ENCODE measurements at regions not wholly inside any gene's neighbourhood (a gene's known extent, or its start where the extent isn't known, plus 50 kb on each side); places are given as distances from the start of the nearest gene placed in this dataset.
"Not testable (repeated sequence)": the region's sequence is repeated elsewhere in the genome, so short reads cannot be mapped to it uniquely, and the experiment has no call there.

DNA sequence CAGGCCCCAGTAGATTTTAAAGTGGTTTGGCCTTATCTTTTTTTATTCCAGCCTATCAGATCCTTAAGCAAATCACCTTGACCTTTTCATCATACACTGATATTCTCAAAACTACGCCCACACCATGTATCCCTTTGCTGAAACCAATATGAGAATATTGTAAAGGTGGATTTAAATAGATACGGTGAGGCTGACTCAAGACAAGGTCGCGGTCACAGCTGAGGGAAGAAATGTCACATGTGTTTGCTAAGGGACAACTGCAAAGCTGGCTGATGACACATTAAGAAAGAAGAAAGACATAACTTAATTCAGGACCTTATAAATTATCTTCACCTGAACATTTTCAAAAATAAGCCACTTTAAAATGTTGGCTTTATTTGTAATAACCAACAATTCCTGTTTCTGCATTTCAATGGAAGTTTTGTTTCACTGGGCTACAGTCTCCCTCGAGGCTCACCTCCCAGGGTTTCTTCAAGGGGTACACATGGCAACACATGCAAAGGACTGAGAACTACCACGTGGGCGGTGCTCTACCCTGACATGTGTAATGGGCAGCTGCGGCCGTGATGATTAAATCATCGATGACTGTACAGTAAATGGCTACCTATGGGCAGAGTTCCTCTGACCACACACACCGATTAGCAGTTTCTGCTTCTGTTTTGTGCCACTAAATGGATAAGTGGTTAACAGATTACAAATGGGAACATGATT is 189.5 kb downstream of the SIPA1L2 start:
- no peak for DNase-seq

GRCh38 chr1:232439011-232439410 is 190.9 kb downstream of the SIPA1L2 start:
- no peak for DNase-seq

DNA sequence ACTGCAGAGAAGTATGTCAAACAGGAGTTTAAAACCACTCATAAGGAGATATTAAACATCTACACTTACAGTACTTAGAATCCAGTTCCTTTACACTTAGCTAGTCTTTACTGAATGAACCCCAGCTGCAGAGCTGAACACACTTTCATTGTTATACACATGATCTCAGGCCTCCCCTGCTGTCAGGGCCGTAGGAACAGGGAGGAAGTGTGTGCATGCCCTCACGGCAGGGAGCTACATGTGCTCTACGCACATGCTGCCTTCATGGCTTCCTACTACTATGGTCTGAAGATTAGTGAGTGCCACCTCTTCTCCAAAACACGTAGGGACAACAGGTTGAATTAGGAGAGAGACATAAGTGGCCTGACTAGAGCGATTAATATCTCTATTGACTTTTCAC is 191.5 kb downstream of the SIPA1L2 start:
- no peak for DNase-seq

DNA sequence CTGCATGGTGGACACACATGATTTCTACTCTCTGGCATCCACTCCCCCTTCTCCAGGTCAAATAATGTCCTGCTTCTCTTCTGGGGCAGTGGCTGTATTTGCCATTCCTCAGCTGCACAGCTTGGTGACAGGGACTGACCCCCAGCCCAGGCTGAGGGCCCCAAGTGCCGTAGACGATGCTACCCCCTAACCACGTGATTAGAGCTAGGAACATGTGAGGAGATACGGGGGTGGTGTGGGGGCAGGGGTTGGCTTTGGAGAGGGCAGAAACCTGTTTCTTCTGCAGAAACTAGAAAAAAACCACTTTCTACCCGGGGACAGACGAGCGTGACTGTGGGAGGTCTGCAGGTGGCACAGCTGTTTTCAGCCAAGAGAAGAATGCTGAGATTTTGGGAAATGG is 192.4 kb downstream of the SIPA1L2 start:
- no peak for DNase-seq

DNA sequence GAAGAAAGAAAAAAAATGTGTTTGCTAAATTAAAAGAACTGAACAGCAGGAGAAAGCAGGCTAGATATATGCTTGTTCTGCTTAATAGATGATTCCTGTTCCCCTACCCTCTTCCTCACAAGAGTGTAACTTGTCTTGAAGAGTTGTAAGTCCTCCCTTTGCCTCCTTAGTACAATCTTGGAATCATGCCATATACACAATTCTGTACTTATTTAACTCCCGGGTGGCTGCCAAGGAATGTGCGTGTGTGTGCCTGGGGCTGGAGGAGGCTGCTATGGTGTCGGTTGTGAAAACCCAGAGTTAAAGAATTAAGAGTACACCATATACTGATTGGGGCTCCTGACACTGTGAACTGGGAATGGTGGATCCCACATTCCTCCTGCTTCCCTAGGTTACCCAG is 194.2 kb downstream of the SIPA1L2 start:
- no peak for DNase-seq

DNA sequence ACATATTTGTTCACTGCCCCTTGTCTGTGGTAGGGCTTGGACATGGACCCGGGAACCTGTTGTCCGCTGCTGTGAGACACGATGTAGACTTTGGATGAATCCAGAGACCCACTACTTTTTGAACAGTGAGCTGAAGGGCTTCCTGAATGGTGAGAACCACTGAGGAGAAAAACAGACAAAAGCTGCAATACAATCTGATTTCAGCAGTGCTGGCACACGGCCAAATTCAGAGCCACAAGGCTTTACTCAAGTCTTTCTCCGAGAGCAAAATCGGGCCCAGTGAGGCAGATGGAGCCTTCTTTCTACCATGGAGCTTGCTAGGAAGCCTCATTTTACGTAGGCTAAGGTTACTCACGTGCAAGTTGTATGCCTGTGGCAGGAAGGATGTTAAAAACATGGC is 197.6 kb downstream of the SIPA1L2 start:
- DNase-seq: no peak

DNA sequence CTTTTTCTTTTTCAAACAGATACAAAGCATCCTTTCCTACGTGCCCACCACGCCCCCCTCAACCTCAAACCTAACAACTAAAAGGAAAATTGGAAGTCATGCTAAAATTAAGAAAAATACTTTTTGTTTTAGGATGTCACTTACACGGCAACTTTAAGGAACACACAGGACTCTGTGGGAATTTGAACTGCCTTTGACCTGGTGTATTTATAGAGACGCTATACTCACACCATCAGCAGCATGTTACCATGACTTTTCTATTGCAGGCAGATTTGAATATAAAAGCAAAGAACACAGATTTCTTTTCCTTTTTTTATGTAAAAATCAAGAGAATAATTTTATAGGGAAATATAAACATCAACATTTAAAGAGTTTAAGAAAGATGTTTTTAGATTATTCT is 198.2 kb downstream of the SIPA1L2 start:
- DNase-seq: no peak

DNA sequence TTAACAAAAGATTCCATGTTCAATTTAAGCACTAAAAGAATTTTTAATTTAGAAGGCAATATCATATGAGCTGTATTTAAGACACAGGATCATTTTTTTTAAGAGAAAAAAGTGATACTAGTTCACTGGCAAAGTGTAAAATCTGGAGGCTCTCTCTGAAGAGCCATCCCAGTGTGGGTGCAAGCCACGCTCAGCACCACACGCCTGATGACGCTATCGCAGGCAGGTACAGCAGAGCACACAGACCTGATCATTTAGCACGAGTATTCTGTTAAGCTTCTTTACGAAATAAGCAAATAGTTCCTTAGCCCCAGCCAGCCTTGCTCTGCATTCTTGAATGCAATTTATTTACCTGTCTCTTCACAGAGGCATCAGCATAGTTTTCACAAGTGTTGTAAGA is 198.6 kb downstream of the SIPA1L2 start:
- DNase-seq: no peak

DNA sequence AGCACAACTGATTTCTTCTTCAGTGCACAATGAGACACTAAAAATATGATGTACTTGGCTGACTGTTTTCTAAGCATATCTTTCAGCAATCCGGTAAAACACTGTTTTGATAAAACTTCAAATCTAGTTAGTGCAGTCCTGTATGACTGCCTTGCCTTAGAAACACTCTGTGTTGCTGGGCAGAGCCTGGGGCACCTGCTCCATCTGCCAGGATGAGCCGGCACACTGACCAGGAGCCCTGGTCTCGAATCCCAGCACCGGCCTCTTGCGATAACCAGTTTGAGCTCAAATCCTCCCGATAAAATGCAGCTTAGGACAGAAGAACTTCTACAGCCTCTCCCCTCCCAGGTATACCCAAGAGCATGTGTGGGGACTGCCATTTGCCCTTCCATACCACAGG is 199.5 kb downstream of the SIPA1L2 start:
- no peak for DNase-seq

GRCh38 chr1:232428786-232429530 is 201.0 kb downstream of the SIPA1L2 start:
- no peak for DNase-seq

- DNase-seq: no peak
Measured at GRCh38 chr1:232428036-232428645, 201.8 kb downstream of the SIPA1L2 start.

GRCh38 chr1:232426801-232427200 is 203.1 kb downstream of the SIPA1L2 start:
- no peak for DNase-seq

GRCh38 chr1:232425421-232425820 is 204.5 kb downstream of the SIPA1L2 start:
- DNase-seq: no peak

- DNase-seq: no peak
Measured at GRCh38 chr1:232423591-232423990, 206.3 kb downstream of the SIPA1L2 start.

DNA sequence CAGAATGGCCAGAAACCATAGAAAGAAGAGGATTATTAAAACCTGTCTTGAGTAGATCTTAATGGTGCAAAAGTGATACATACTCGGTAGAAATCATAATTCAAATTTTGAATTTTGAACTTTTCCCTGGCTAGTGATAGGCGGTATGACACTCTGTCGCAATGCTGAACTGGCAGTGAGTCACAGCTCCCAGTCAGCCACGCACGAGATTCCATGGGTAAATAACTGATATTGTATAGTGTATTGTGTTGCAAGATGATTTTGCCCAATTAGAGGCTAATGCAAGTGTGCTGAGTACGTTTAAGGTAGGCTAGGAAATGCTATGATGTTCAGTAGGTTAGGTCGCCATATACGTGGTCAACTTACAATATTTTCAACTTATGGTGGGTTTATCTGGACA is 207.0 kb downstream of the SIPA1L2 start:
- no peak for DNase-seq

GRCh38 chr1:232422098-232422497 is 207.8 kb downstream of the SIPA1L2 start:
- DNase-seq: no peak

DNA sequence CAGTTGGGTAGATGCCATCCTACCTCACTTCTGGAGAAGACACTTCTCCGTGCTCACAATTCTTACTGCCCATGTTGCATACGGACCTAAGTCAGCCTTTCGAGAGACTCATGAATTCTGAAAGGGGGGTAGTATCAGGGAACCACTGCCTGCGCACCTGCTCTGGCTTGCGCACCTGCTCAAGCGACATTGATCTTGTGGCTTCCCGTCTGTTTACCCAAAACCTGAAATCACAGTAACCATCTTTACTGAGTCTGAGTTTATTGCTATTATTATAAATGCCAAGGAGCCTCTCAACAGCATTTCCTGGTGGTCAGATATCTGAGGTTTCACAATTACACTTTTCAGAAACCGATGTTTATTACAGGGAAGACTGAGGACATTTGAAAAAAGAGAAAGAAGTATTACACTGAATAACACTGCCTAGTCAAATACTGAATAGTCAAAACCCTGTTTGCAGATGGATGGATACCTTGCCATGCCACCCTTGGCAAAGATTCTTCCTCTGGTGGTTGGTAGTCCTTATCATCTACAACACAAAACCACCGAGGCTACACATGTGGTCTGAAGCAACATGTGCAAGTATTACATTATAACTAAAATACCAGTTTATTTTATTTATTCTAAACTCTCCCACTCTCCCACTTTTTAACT is 208.7 kb downstream of the SIPA1L2 start:
- peak; percentile 68 for DNase-seq

DNA sequence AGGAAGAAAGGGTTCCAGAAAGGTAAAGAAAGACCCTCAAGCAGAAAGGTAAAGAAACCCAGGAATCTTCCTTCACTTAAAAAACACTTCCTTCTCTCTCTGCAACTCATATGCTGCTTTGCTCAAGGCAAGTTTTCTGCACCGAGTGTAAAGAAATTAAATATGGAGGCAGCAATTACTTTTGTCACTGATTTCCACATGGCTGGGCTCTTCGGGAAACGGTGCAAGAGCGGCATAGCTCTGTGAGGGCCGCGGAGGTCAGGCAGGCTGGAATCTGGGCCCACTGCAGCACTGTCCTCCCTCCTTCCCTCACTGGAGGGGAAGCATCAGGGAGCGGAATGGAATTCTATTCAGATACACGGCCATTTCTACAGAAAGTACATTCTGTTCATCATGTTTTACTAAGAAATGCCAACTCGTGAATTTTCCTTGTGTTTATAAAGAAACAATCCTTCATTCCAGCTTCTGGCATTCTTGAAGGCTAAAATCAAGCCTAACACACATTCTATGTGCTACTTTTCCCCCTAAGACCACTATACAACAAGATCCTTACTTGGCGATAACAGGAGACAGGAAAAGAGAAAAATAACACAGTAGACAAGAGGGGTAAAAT is 212.2 kb downstream of the SIPA1L2 start:
- DNase-seq: no peak

DNA sequence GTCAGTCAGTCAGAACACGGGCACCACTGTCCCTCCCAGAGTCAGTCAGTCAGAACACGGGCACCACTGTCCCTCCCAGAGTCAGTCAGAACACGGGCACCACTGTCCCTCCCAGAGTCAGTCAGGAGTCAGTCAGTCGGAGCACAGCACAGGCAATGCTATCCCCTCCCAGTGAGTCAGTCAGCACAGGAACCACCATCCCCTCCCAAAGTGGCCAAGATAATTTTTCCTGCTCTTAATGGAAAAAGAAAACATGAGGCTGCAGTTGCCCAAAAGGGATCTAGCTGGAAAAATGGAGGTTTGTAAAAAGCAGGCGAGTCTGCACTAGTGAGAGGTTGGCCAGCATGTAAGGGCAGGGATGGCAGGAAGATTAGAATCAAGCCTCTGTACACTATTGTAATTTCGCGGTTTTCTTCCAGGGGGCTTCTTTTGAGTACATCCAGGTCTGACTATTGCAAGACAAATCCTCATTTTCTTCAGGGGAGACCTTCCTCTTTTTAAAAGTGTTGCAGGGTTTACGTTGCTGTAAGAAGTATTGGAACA is 213.8 kb downstream of the SIPA1L2 start:
- DNase-seq: no peak

DNA sequence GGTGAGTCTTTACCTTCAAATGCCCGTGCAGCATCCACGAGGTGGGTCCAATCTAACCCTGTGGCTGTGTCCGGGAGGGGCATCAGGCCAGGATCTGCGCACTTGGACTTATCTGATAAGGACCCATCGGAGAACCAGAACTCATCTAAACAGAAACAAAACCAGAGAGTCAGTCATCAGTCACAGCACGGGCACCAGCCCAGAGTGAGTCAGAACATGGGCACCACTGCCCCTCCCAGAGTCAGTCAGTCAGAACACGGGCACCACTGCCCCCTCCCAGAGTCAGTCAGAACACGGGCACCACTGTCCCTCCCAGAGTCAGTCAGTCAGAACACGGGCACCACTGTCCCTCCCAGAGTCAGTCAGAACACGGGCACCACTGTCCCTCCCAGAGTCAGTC is 214.5 kb downstream of the SIPA1L2 start:
- not testable (repeated sequence) for DNase-seq

DNA sequence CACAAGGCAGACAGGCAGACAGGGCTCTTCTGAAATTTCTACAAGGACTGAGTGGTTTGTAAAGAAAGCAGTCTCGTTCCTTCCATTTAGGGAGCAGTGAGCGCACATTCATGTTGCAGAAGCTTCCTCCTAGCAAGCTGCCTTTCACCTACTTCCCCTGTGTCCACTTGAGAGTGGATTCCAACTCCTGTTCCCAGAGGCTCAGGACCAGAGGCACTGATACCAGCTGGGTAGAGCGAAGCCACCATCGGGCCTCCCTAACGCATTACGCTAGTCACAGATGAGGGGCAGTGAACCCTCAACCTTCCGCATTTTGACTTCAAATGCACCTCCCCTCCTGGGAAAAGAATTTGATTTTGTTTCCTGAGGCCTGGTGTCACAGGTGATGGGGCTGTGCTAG is 215.8 kb downstream of the SIPA1L2 start:
- DNase-seq: no peak

DNA sequence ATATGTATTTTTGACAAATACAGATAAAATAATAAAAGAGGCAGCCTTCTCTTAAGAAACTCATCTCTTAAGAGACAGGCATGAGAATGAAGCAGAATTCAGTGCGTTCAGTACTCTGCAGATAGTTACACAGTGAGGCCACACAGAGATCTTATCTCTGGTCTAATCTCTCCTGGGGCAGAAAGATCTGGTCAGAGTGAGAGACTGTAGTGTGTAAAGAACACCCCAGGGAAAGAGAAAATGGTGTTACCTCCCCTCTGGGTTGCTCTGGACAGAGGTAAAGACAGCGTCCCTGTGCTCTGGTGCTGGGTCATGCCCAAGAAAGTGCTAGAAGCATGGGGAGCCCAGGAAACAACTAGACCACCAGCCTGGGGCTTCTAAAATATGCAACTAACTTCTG is 216.3 kb downstream of the SIPA1L2 start:
- no peak for DNase-seq

DNA sequence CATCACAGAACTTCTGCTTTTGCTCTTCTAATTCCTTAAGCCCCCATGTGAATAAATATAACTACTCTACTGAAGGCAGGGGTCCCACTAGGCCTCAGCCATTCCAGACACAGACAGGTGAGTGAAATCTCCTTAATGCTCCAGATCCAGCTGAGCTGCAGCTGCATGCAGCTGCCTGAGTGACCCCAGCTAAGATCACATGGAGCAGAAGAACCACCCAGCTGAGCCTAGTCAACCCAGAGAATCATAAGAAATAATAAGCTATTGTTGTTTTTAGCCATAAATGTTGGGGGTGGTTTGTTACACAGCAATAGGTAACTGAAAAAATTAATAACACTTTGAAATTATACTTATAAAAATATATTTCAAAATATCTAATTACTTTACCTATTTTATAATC is 220.3 kb downstream of the SIPA1L2 start:
- no peak for DNase-seq

Data from SHP77 treated with DMSO at 0.1 percent for 48 hours (cell line).